Suprapubic skin (tissue), 3 donors: ENCODE measurements at regions not wholly inside any gene's neighbourhood (a gene's known extent, or its start where the extent isn't known, plus 50 kb on each side); places are given as distances from the start of the nearest gene placed in this dataset.

Source experiments
- CTCF ChIP-seq, 2 donors: fragments of 200-600 bp in 1 of 2; fragments of 450-650 bp in 1 of 2; sonication (generic) in 1 of 2; IDR thresholded peaks; one replicate each; pipeline ENCODE4 v1.5.1; 2016 to 2019; ENCODE audit warnings: antibody characterized with exemption in 2 of 2, mild to moderate bottlenecking in 1 of 2, moderate library complexity in 1 of 2
- POLR2A ChIP-seq, 2 donors: fragments of 450-650 bp; IDR thresholded peaks; one replicate each; pipeline ENCODE4 v1.6.1; 2017; ENCODE audit warnings: antibody characterized with exemption in 2 of 2, mild to moderate bottlenecking in 2 of 2, moderate library complexity in 2 of 2

- TF ChIP-seq CTCF (IDR thresholded peaks at IDR 0.05) (no peak), POLR2A (IDR thresholded peaks at IDR 0.05) (no peak)
Measured at GRCh38 chr14:71780075-71780474, 152.2 kb upstream of the RGS6 start.
